OCI-LY1 (cell line): ENCODE measurements at regions not wholly inside any gene's neighbourhood (a gene's known extent, or its start where the extent isn't known, plus 50 kb on each side); places are given as distances from the start of the nearest gene placed in this dataset.

ENCODE experiments used
- H2AFZ ChIP-seq: fragments of 200-600 bp; sonication (generic), shearing (Covaris generic); 2 replicates; pipeline ENCODE4 v1.6.0; 2014; ENCODE audit warnings: antibody characterized with exemption, mild to moderate bottlenecking, low read length
- H3F3A ChIP-seq: fragments of 200-600 bp; sonication (generic), shearing (Covaris generic); 2 replicates; pipeline ENCODE4 v1.6.0; 2014; ENCODE audit warnings: mild to moderate bottlenecking, antibody characterized with exemption, low read length, moderate library complexity; ENCODE audit not compliant: insufficient read depth
- H3K27ac ChIP-seq: fragments of 200-600 bp; sonication (generic); 2 replicates; pipeline ENCODE4 v1.5.1; 2014; ENCODE audit warnings: low read length, mixed run types, mild to moderate bottlenecking, low read depth; ENCODE audit not compliant: poor library complexity, severe bottlenecking
- H3K27me3 ChIP-seq: fragments of 200-600 bp; sonication (generic); 2 replicates; pipeline ENCODE4 v1.6.0; 2014; ENCODE audit warnings: antibody characterized with exemption, mild to moderate bottlenecking, low read length, moderate library complexity; ENCODE audit not compliant: insufficient read depth
- H3K36me3 ChIP-seq: fragments of 200-600 bp; sonication (generic); 2 replicates; pipeline ENCODE4 v1.6.1; 2014; ENCODE audit warnings: mild to moderate bottlenecking, antibody characterized with exemption, low read length, moderate library complexity, mixed read lengths; ENCODE audit not compliant: insufficient read depth
- H3K4me1 ChIP-seq: fragments of 200-600 bp; sonication (generic); 2 replicates; pipeline ENCODE4 v1.5.1; 2014; ENCODE audit warnings: mild to moderate bottlenecking, low read length, moderate library complexity; ENCODE audit not compliant: insufficient read depth, severe bottlenecking
- H3K4me2 ChIP-seq: fragments of 200-600 bp; sonication (generic), shearing (Covaris generic); 2 replicates; pipeline ENCODE4 v1.6.1; 2014; ENCODE audit warnings: low read length
- H3K4me3 ChIP-seq: fragments of 200-600 bp; sonication (generic); 2 replicates; pipeline ENCODE4 v1.5.1; 2014; ENCODE audit warnings: low read length, low read depth, mild to moderate bottlenecking, mixed read lengths; ENCODE audit not compliant: poor library complexity, severe bottlenecking
- H3K79me2 ChIP-seq: fragments of 200-600 bp; shearing (Covaris generic); 2 replicates; pipeline ENCODE4 v1.6.1; 2016; ENCODE audit warnings: mixed run types, low read length, mixed read lengths; ENCODE audit not compliant: insufficient read depth
- H3K9ac ChIP-seq: fragments of 200-600 bp; sonication (generic), shearing (Covaris generic); 2 replicates; pipeline ENCODE4 v1.6.1; 2014; ENCODE audit warnings: mild to moderate bottlenecking, low read length, mixed read lengths
- H3K9me2 ChIP-seq: fragments of 200-600 bp; sonication (generic), shearing (Covaris generic); 2 replicates; pipeline ENCODE4 v1.6.1; 2014; ENCODE audit warnings: low read depth, mild to moderate bottlenecking, low read length, mixed read lengths
- H3K9me3 ChIP-seq: fragments of 200-600 bp; shearing (Covaris generic); 2 replicates; pipeline ENCODE4 v1.6.1; 2014; ENCODE audit warnings: low read length, mixed read lengths
- H4K20me1 ChIP-seq: fragments of 200-600 bp; sonication (generic), shearing (Covaris generic); 2 replicates; pipeline ENCODE4 v1.6.0; 2016; ENCODE audit warnings: mild to moderate bottlenecking, low read length; ENCODE audit not compliant: insufficient read depth
- EZH2 ChIP-seq: fragments of 200-600 bp; sonication (generic), shearing (Covaris generic); IDR thresholded peaks from 2 replicates; pipeline ENCODE4 v1.8.0; 2017; ENCODE audit warnings: borderline replicate concordance, mixed run types, mild to moderate bottlenecking, antibody characterized with exemption, low read length, moderate library complexity, mixed read lengths
- TF ChIP-seq, protein P1 (sequence below): fragments of 200-600 bp; sonication (generic), shearing (Covaris generic); IDR thresholded peaks from 2 replicates; pipeline ENCODE4 v1.5.1; 2017; ENCODE audit warnings: mild to moderate bottlenecking, antibody characterized with exemption, low read length, moderate library complexity, mixed read lengths

DNA sequence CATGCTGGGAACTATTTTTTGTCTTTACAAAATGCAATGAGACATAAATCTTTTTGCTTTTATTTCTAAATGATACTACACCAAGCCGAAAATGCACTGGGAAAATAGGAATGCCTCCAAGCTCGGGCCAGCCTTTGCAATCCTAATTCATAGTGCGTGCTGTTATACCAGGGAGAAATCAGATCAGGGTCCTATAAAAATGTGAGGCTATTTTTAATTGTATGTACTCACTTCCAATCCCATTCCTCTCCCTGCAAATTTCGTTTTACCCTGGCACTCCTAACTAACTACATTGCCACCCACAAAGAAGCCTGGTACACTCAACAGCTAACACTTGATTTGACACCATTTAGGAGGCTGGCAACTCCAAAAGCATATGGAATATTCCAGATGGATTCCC lies 350.6 kb upstream of the ZFP64 start:
- Histone ChIP-seq H3K4me1 (no peaks in the 10 kb centered on the region), H3K9ac (no peak overlapping the region), H3K4me3 (no peak overlapping the region), H2AFZ (no peak overlapping the region), H3K36me3 (no peaks in the 10 kb centered on the region), H4K20me1 (no peaks in the 10 kb centered on the region), H3K9me2 (no peaks in the 10 kb centered on the region), H3F3A (no peaks in the 10 kb centered on the region), H3K9me3 (no peaks in the 10 kb centered on the region), H3K4me2 (no peak overlapping the region), H3K27me3 (no peaks in the 10 kb centered on the region), H3K27ac (no peak overlapping the region), H3K79me2 (no peaks in the 10 kb centered on the region)
- no peak for TF ChIP-seq EZH2
- TF ChIP-seq, protein P1, sequence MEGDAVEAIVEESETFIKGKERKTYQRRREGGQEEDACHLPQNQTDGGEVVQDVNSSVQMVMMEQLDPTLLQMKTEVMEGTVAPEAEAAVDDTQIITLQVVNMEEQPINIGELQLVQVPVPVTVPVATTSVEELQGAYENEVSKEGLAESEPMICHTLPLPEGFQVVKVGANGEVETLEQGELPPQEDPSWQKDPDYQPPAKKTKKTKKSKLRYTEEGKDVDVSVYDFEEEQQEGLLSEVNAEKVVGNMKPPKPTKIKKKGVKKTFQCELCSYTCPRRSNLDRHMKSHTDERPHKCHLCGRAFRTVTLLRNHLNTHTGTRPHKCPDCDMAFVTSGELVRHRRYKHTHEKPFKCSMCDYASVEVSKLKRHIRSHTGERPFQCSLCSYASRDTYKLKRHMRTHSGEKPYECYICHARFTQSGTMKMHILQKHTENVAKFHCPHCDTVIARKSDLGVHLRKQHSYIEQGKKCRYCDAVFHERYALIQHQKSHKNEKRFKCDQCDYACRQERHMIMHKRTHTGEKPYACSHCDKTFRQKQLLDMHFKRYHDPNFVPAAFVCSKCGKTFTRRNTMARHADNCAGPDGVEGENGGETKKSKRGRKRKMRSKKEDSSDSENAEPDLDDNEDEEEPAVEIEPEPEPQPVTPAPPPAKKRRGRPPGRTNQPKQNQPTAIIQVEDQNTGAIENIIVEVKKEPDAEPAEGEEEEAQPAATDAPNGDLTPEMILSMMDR, result no peak

DNA sequence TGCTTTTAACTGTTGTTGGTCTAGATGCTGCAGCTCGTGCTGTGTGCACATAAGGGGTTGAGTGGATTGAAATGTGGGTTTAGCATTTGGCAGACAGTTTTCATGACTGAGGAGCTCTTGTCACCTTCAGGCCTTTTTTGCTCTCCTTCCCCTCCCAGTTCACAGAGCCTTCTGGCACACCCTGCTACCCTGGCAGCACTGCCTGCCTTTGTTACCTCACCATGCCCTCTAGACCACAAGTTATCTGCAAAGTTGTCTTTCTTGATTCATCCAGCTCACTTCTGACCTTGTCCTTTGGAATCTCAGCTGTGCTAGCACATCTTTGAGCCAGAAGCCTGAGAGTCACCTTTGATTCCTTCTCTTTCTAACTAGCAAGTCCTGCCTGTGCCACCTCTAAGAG lies 348.9 kb upstream of the ZFP64 start:
- Histone ChIP-seq H3K4me3 (no peak overlapping the region), H3K4me2 (no peak overlapping the region), H3K9ac (no peak overlapping the region), H2AFZ (no peak overlapping the region), H3K9me3 (no peaks in the 10 kb centered on the region), H3K79me2 (no peaks in the 10 kb centered on the region), H3K4me1 (no peaks in the 10 kb centered on the region), H3K27ac (no peak overlapping the region), H3K9me2 (no peaks in the 10 kb centered on the region), H4K20me1 (no peaks in the 10 kb centered on the region), H3F3A (no peaks in the 10 kb centered on the region), H3K36me3 (no peaks in the 10 kb centered on the region), H3K27me3 (no peaks in the 10 kb centered on the region)
- no peak for TF ChIP-seq EZH2
- TF ChIP-seq, protein P1, result no peak

DNA sequence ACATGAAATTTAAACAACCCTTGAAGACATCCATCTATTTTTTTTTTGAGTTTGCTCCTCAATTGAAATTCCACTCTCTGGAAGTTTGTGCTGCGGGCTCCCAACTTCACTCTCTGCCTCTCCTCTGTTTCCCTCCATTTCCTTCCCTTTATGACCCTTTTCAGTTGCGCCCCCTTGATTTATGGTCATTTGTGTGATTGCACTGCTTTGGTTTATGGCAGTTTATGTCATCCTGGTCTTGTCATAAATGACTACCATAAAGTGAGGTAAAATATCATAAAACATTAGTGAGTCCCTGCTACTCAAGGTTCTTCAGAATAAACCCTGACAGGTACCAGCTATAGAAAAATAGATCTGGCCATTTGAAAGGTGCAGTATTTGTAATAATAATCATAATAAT lies 348.3 kb upstream of the ZFP64 start:
- H2AFZ ChIP-seq, result no peak overlapping the region
- no peaks in the 10 kb centered on the region for H3K79me2 ChIP-seq
- no peaks in the 10 kb centered on the region for H3K4me1 ChIP-seq

More for the DNA sequence above, 348.3 kb upstream of the ZFP64 start:
- Histone ChIP-seq H3K27me3 (no peaks in the 10 kb centered on the region), H3K9me2 (no peaks in the 10 kb centered on the region), H3K9me3 (no peaks in the 10 kb centered on the region), H3K4me3 (no peak overlapping the region), H3F3A (no peaks in the 10 kb centered on the region), H3K9ac (no peak overlapping the region), H4K20me1 (no peaks in the 10 kb centered on the region), H3K4me2 (no peak overlapping the region), H3K36me3 (no peaks in the 10 kb centered on the region), H3K27ac (no peak overlapping the region)
- TF ChIP-seq, protein P1, result peak; percentile 37; the same call in 1 of the 2 replicates
- TF ChIP-seq EZH2, result no peak
